HG03571 (cell line): ENCODE measurements at regions not wholly inside any gene's neighbourhood (a gene's known extent, or its start where the extent isn't known, plus 50 kb on each side); places are given as distances from the start of the nearest gene placed in this dataset.
"Not testable (repeated sequence)": the region's sequence is repeated elsewhere in the genome, so short reads cannot be mapped to it uniquely, and the experiment has no call there.

Experiments used
- ATAC-seq: cut with Tn5 transposase; IDR thresholded peaks from one replicate; pipeline ENCODE4 v1.9.1; 2021; ENCODE audit not compliant: unreplicated experiment

GRCh38 chr1:187504779-187505178 is 676.0 kb downstream of the PLA2G4A start:
- no peak for ATAC-seq

- no peak for ATAC-seq
Observed at GRCh38 chr1:187509091-187509490, 680.3 kb downstream of the PLA2G4A start.

GRCh38 chr1:187513190-187513589 is 684.4 kb downstream of the PLA2G4A start:
- ATAC-seq, result no peak

DNA sequence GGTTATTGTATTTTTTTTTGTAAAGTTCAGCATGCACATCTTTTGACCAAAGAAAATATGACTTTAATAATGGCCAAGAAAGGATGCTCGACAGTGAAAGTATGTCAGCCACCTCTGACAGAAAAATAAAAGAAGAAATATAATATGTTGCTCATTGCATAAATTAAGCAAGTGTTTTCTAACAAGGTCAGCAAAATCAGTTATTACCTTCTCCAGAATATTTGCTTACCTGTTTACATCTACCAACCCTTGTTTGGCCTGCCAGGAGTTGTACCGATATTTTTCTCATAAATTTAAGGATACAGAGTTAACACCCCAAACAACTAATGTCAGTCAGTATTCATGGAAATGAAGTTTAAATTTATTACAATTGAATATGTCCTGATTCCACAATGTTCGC is 685.4 kb downstream of the PLA2G4A start:
- no peak for ATAC-seq

- ATAC-seq, result no peak
Observed at GRCh38 chr1:187516874-187517273, 688.1 kb downstream of the PLA2G4A start.

DNA sequence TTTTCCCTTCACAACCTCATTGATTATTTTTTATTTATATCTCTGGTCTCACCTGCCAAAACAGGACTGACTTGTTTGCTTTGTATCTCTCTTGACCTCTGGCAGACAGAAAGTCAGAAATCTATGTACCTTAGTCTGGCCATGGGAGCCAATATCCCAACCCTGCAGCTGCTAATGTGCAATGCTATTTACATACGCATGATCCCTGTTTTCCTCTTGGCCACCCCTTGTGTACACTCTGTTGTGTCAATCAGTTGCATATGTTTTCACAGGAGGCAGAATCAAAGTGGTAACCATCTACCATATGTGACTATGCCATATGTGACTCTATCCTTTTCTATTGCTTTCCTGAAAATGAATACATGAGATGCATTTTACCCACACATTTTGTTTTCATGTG is 688.8 kb downstream of the PLA2G4A start:
- ATAC-seq, result no peak

GRCh38 chr1:187527346-187527745 is 698.6 kb downstream of the PLA2G4A start:
- ATAC-seq, result no peak

GRCh38 chr1:187537936-187538335 is 709.2 kb downstream of the PLA2G4A start:
- no peak for ATAC-seq

DNA sequence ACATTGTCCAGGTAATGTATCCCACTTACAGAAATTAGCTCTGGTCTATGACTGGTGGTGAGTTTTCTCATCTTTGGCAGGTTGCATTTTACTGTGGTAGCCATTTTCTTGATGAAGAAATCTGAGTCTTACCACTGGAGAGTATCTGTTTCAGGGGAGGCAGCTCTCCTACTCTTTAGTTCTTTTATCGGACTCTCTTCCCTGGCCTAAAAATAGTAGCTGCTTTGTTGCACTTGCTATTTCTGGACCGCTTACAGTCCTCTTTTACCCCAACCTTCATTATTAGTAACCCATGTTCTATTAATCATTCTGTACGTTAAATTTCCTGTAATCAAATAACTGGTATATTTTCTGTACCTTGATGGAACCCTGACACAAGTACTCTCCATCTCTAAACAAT is 720.8 kb downstream of the PLA2G4A start:
- no peak for ATAC-seq

GRCh38 chr1:187551061-187551460 is 722.3 kb downstream of the PLA2G4A start:
- ATAC-seq, result no peak

GRCh38 chr1:187563191-187563590 is 734.4 kb downstream of the PLA2G4A start:
- no peak for ATAC-seq

- ATAC-seq, result no peak
Observed at GRCh38 chr1:187566354-187566753, 737.6 kb downstream of the PLA2G4A start.

DNA sequence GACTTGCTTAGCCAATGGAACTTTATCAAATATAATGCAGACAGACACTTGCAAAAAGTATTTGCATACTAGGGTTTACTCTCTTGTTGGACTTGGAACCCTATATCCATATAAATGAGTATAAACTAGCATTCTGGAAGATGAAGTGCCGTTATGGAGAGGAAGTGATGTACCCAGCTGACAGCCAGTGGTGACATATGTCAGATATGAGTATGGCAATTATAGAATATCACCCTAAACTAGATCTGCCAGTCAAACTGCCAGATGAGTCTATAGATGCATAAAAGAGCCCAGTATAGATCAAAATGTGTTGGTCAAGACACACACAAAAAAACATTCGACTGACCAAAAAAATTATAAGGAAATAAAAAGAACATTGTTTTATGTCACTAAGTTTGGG is 739.3 kb downstream of the PLA2G4A start:
- no peak for ATAC-seq

- no peak for ATAC-seq
Observed at GRCh38 chr1:187570166-187570565, 741.4 kb downstream of the PLA2G4A start.

- no peak for ATAC-seq
Observed at GRCh38 chr1:187577610-187578009, 748.9 kb downstream of the PLA2G4A start.

DNA sequence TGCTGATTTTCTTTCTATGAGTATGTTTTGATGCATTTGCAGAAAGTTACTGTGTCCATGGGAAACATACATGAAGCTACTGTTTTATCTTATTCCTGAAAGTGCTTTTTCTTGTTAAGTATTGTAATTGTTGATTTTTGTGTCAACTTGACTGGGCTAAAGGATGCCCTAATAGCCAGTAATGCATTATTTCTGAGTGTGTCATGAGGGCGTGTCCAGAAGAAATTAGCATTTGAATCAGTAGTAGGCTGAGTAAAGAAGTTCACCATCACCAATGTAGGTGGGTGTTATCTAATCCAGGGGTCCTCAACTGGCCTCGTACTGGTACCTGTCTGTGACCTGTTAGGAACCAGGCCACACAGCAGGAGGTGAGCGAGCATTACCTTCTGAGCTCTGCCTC is 760.2 kb downstream of the PLA2G4A start:
- ATAC-seq, result no peak

- ATAC-seq, result no peak
Observed at GRCh38 chr1:187605736-187606135, 777.0 kb downstream of the PLA2G4A start.

DNA sequence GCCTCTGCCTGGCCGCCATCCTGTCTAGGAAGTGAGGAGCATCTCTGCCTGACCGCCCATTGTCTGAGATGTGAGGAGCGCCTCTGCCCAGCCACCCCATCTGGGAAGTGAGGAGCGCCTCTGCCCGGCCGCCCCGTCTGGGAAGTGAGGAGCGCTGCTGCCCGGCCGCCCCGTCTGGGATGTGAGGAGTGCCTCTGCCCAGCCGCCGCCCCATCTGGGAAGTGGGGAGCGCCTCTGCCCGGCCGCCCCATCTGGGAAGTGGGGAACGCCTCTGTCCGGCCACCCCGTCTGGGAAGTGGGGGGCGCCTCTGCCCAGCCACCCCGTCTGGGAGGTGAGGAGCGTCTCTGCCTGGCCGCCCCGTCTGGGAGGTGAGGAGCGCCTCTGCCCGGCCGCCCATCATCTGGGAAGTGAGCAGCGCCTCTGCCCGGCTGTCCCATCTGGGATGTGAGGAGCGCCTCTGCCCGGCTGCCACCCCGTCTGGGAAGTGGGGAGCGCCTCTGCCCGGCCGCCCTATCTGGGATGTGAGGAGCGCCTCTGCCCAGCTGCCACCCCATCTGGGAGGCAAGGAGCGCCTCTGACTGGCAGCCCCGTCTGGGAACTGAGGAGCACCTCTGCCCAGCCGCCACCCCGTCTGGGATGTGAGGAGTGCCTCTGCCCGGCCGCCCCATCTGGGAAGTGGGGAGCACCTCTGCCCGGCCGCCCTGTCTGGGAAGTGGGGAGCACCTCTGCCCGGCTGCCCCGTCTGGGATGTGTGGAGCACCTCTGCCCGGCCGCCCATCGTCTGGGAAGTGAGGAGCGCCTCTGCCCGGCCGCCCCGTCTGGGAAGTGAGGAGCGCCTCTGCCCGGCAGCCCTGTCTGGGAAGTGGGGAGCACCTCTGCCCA is 787.3 kb downstream of the PLA2G4A start:
- ATAC-seq, result not testable (repeated sequence)

GRCh38 chr1:187616830-187617229 is 788.1 kb downstream of the PLA2G4A start:
- ATAC-seq, result not testable (repeated sequence)

- ATAC-seq, result no peak
Observed at GRCh38 chr1:187617776-187618175, 789.0 kb downstream of the PLA2G4A start.

DNA sequence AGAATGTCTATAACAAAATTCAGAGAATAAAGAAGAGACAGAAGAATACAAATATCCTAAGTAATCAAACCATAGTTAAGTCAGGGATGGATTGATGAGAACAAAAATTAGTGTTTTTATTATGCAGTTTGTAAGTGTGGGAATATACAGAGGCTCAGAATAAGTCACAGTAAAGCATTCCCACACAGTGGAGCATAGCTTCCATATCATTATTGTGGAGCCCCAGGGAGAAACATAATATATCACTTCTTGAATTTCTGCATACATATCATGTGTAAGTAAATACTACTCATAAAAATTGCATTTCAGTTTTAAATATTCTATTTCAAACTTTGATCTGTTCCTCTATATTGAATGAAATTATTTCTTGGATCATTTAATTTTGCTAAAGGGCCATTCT is 790.4 kb downstream of the PLA2G4A start:
- ATAC-seq, result no peak

GRCh38 chr1:187621951-187622350 is 793.2 kb downstream of the PLA2G4A start:
- ATAC-seq, result no peak

DNA sequence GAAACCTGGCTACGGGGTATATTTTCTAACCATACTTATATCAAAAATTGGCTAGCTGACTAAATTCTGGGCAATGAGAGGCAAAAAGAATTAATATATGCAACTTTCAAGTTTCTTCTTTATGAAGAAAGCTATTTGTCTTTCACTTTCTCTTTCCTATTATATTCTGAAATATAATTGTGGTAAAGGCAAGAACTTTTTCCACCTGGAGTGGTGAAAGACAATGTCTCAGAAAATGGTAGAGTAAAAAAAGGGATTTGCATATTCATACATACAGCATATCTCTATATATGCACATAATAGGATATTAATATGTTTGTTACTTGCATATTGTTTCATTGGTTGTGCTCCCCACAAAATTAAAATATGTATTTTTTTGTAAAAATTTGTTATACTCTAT is 793.8 kb downstream of the PLA2G4A start:
- no peak for ATAC-seq
